ENCODE measurements at regions not wholly inside any gene's neighbourhood (a gene's known extent, or its start where the extent isn't known, plus 50 kb on each side); places are given as distances from the start of the nearest gene placed in this dataset.

GRCh38 chr5:4082966-4083564, 487.4 kb downstream of the IRX1 start:
- TF ChIP-seq CTCF (IDR thresholded peaks at IDR 0.05) (no peak), EP300 (IDR thresholded peaks at IDR 0.05) (no peak), POLR2A (IDR thresholded peaks at IDR 0.05) (no peak)
